Erythroblast (primary cell): ENCODE measurements at regions not wholly inside any gene's neighbourhood (a gene's known extent, or its start where the extent isn't known, plus 50 kb on each side); places are given as distances from the start of the nearest gene placed in this dataset.

ENCODE experiments used
- GATA1 ChIP-seq: IDR thresholded peaks from 2 replicates; pipeline ENCODE4 v1.6.1; 2011; ENCODE audit warnings: low read depth, mild to moderate bottlenecking, control low read depth, low read length, moderate library complexity
- POLR2A ChIP-seq: IDR thresholded peaks from 2 replicates; pipeline ENCODE4 v1.6.1; 2011; ENCODE audit warnings: mild to moderate bottlenecking, low read length

GRCh38 chr3:127038466-127038865, 55.6 kb downstream of the PLXNA1 start:
- no peak for TF ChIP-seq POLR2A
- TF ChIP-seq GATA1 = no peak
